ENCODE measurements at regions not wholly inside any gene's neighbourhood (a gene's known extent, or its start where the extent isn't known, plus 50 kb on each side); places are given as distances from the start of the nearest gene placed in this dataset.

- DNase-seq (no peak), ATAC-seq (ENCODE audit: insufficient read depth, low read depth) (no peak)
- H3K4me3 ChIP-seq (ENCODE audit: low read depth in 1 of 2, low read length in 2 of 2): no peak overlapping the region
- no peaks in the 10 kb centered on the region for H4K20me1 ChIP-seq (ENCODE audit: insufficient read depth, low read length)
- no peak overlapping the region for H3K9ac ChIP-seq (ENCODE audit: low read depth, low read length)
- no peaks in the 10 kb centered on the region for H3K36me3 ChIP-seq (ENCODE audit: insufficient read depth, low read length)
- no peaks in the 10 kb centered on the region for H3K9me3 ChIP-seq (ENCODE audit: insufficient read depth, low read length, severe bottlenecking)
- H3K4me1 ChIP-seq (ENCODE audit: insufficient read depth, low read length): no peaks in the 10 kb centered on the region
- TF ChIP-seq CTCF (IDR thresholded peaks at IDR 0.05; ENCODE audit: borderline replicate concordance, extremely low read depth, low read length, poor library complexity, severe bottlenecking): no peak
- no peaks in the 10 kb centered on the region for H3K27me3 ChIP-seq (ENCODE audit: insufficient read depth, low read length, poor library complexity)
- H3K79me2 ChIP-seq (ENCODE audit: insufficient read depth, low read length): no peaks in the 10 kb centered on the region
- H3K4me2 ChIP-seq (ENCODE audit: insufficient read depth, low read length): no peak overlapping the region
- H3K27ac ChIP-seq (ENCODE audit: low read length): no peak overlapping the region
- H2AFZ ChIP-seq (ENCODE audit: low read depth, low read length): no peak overlapping the region
Observed at GRCh38 chr5:29247346-29248028, 1946.0 kb upstream of the CDH6 start.

DNA sequence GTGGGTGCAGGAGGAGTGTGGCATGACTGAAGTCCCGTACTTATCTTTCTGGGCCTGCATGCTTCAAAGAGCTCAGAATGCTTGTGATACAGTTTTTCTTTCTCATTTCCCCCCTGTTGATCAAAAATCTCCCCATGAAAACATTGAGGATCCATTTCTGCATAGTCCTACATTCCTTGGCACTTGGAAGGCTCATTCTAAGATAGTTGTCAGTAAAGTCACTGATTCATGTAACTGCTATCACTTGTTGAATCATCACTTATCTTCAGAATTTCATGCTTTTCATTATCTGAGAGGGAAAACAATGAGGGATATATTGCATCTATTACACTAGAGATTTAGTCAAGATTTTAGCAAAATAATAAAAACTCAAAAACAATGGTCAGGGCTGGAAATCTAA, 1953.1 kb upstream of the CDH6 start:
- no peak overlapping the region for H3K4me2 ChIP-seq (ENCODE audit: insufficient read depth, low read length)
- no peaks in the 10 kb centered on the region for H3K79me2 ChIP-seq (ENCODE audit: insufficient read depth, low read length)
- ATAC-seq (ENCODE audit: insufficient read depth, low read depth) (no peak), DNase-seq (no peak)
- no peak overlapping the region for H3K27ac ChIP-seq (ENCODE audit: low read length)
- H2AFZ ChIP-seq (ENCODE audit: low read depth, low read length): no peak overlapping the region
- no peak overlapping the region for H3K9ac ChIP-seq (ENCODE audit: low read depth, low read length)
- H3K4me3 ChIP-seq (ENCODE audit: low read depth in 1 of 2, low read length in 2 of 2): no peak overlapping the region
- no peaks in the 10 kb centered on the region for H3K36me3 ChIP-seq (ENCODE audit: insufficient read depth, low read length)
- TF ChIP-seq CTCF (IDR thresholded peaks at IDR 0.05; ENCODE audit: borderline replicate concordance, extremely low read depth, low read length, poor library complexity, severe bottlenecking): no peak
- no peak for TF ChIP-seq EZH2 (IDR thresholded peaks at IDR 0.05; ENCODE audit: borderline replicate concordance, low read depth, low read length, severe bottlenecking)
- no peaks in the 10 kb centered on the region for H3K9me3 ChIP-seq (ENCODE audit: insufficient read depth, low read length, severe bottlenecking)
- H3K27me3 ChIP-seq (ENCODE audit: insufficient read depth, low read length, poor library complexity): no peaks in the 10 kb centered on the region
- H3K4me1 ChIP-seq (ENCODE audit: insufficient read depth, low read length): no peaks in the 10 kb centered on the region
- H4K20me1 ChIP-seq (ENCODE audit: insufficient read depth, low read length): no peaks in the 10 kb centered on the region

DNA sequence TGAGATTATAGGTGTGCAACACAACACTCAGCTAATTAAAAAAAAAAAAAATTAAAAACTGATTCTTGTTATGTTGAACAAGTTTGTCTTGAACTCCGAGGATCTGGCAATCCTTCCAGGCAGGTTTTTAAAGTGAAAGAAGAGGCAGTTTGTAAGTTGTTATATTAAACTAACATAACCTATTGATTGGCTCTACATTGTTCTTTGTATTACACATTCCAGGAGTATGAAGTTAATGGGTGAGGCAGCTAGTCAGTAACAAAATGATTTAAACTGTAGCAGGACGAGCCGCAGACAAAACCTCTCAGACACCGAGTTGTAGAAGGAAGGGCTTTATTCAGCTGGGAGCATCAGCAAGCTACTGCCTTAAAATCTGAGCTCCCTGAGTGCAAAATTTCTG, 1953.9 kb upstream of the CDH6 start:
- ATAC-seq (ENCODE audit: insufficient read depth, low read depth) (no peak), DNase-seq (no peak)
- Histone ChIP-seq H2AFZ (ENCODE audit: low read depth, low read length) (no peak overlapping the region), H3K4me2 (ENCODE audit: insufficient read depth, low read length) (no peak overlapping the region), H3K27ac (ENCODE audit: low read length) (no peak overlapping the region), H3K79me2 (ENCODE audit: insufficient read depth, low read length) (no peaks in the 10 kb centered on the region), H4K20me1 (ENCODE audit: insufficient read depth, low read length) (no peaks in the 10 kb centered on the region), H3K36me3 (ENCODE audit: insufficient read depth, low read length) (no peaks in the 10 kb centered on the region), H3K9ac (ENCODE audit: low read depth, low read length) (no peak overlapping the region), H3K9me3 (ENCODE audit: insufficient read depth, low read length, severe bottlenecking) (no peaks in the 10 kb centered on the region), H3K4me1 (ENCODE audit: insufficient read depth, low read length) (no peaks in the 10 kb centered on the region), H3K27me3 (ENCODE audit: insufficient read depth, low read length, poor library complexity) (no peaks in the 10 kb centered on the region), H3K4me3 (ENCODE audit: low read depth in 1 of 2, low read length in 2 of 2) (no peak overlapping the region)
- TF ChIP-seq EZH2 (IDR thresholded peaks at IDR 0.05; ENCODE audit: borderline replicate concordance, low read depth, low read length, severe bottlenecking): no peak
- no peak for TF ChIP-seq CTCF (IDR thresholded peaks at IDR 0.05; ENCODE audit: borderline replicate concordance, extremely low read depth, low read length, poor library complexity, severe bottlenecking)

- Histone ChIP-seq H3K36me3 (ENCODE audit: insufficient read depth, low read length) (no peaks in the 10 kb centered on the region), H3K9ac (ENCODE audit: low read depth, low read length) (no peak overlapping the region), H3K4me2 (ENCODE audit: insufficient read depth, low read length) (no peak overlapping the region), H3K9me3 (ENCODE audit: insufficient read depth, low read length, severe bottlenecking) (no peaks in the 10 kb centered on the region), H3K4me1 (ENCODE audit: insufficient read depth, low read length) (no peaks in the 10 kb centered on the region), H3K27ac (ENCODE audit: low read length) (no peak overlapping the region), H2AFZ (ENCODE audit: low read depth, low read length) (no peak overlapping the region), H3K27me3 (ENCODE audit: insufficient read depth, low read length, poor library complexity) (no peaks in the 10 kb centered on the region), H4K20me1 (ENCODE audit: insufficient read depth, low read length) (no peaks in the 10 kb centered on the region), H3K79me2 (ENCODE audit: insufficient read depth, low read length) (no peaks in the 10 kb centered on the region), H3K4me3 (ENCODE audit: low read depth in 1 of 2, low read length in 2 of 2) (no peak overlapping the region)
- TF ChIP-seq CTCF (IDR thresholded peaks at IDR 0.05; ENCODE audit: borderline replicate concordance, extremely low read depth, low read length, poor library complexity, severe bottlenecking) (no peak), EZH2 (IDR thresholded peaks at IDR 0.05; ENCODE audit: borderline replicate concordance, low read depth, low read length, severe bottlenecking) (no peak)
- no peak for DNase-seq
- ATAC-seq (ENCODE audit: insufficient read depth, low read depth): no peak
Observed at GRCh38 chr5:29238115-29238514, 1955.4 kb upstream of the CDH6 start.

All from DND-41 (cell line).